Brain microvascular endothelial cell (primary cell): ENCODE measurements at regions not wholly inside any gene's neighbourhood (a gene's known extent, or its start where the extent isn't known, plus 50 kb on each side); places are given as distances from the start of the nearest gene placed in this dataset.

Source experiments
- DNase-seq: peaks from one replicate; pipeline ENCODE4 v3.0.0-alpha.2; 2020
- H3K27ac ChIP-seq: fragments of 250-450 bp; sonication (Bioruptor Pico); 2 replicates; pipeline ENCODE4 v1.5.1; 2020; ENCODE audit warnings: mild to moderate bottlenecking, moderate library complexity
- H3K27me3 ChIP-seq: fragments of 250-450 bp; sonication (Bioruptor Pico); replicated peaks from 2 replicates; pipeline ENCODE4 v1.5.1; 2020; ENCODE audit warnings: mild to moderate bottlenecking
- H3K36me3 ChIP-seq: fragments of 250-450 bp; sonication (Bioruptor Pico); replicated peaks from 2 replicates; pipeline ENCODE4 v1.5.1; 2020; ENCODE audit warnings: mild to moderate bottlenecking
- H3K4me3 ChIP-seq: 2 replicates; pipeline ENCODE4 v1.5.1; 2011; ENCODE audit warnings: low read depth, mild to moderate bottlenecking, control low read depth, low read length, moderate library complexity
- CTCF ChIP-seq: IDR thresholded peaks from 2 replicates; pipeline ENCODE4 v1.5.1; 2011; ENCODE audit warnings: low read depth, mild to moderate bottlenecking, moderate library complexity, low read length, control low read depth, inconsistent platforms; ENCODE audit errors: missing control alignments
- in situ Hi-C: cut with HindIII; loops from 2 replicates; pipeline ENCODE4 v1.10.0; 2017; ENCODE audit warnings: low sequenced_read_pairs, low pct_ligation_motif_present

DNA sequence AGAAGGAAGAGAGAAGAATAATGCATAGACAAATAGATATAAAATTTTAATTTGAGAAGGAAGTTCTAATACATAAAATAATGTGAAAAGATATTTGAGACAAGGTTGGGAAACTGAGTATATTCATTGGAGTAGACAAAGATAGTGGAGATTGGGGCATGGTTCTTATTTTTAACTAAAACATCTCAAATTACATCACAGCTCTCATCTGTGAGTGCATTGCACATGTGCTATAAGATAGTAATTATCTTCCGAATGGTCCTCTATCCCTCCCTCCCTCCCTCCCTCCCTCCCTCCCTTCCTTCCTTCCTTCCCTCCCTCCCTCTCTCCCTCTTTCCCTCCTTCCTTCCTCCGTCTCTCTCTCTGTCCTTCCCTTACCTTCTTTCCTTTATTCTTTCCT, 1104.0 kb upstream of the FLRT2 start:
- no peak for TF ChIP-seq CTCF
- Histone ChIP-seq H3K4me3 (no peak overlapping the region), H3K36me3 (no peaks in the 10 kb centered on the region), H3K27me3 (no peaks in the 10 kb centered on the region), H3K27ac (no peak overlapping the region)
- in situ Hi-C loops: no loop called here
- DNase-seq: no peak

DNA sequence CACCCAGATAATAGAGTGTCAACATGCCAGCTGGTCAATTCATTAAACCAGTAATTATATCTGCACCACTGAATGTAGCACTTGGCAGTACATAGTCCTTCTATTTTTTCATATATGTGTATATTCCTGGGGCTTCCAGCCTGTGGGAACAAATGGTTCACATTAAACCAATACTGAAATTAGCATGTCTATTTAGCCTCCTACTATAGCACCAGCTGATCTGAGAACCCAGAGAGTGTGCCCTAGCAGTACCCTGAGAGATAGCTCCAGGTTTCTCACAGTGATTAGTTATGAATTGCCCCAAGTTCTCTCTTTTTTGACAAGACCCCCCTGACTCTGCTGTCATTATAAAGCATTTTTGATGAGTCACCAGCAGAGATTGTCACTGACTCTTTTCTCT, 1097.3 kb upstream of the FLRT2 start:
- no peak for TF ChIP-seq CTCF
- no peak for DNase-seq
- Histone ChIP-seq H3K36me3 (no peaks in the 10 kb centered on the region), H3K27ac (no peak overlapping the region), H3K4me3 (no peak overlapping the region), H3K27me3 (no peaks in the 10 kb centered on the region)
- in situ Hi-C loops: no loop called here

- in situ Hi-C loops: no loop called here
- H3K36me3 ChIP-seq: no peaks in the 10 kb centered on the region
- DNase-seq: no peak
Measured at GRCh38 chr14:84433961-84434360, 1096.0 kb upstream of the FLRT2 start.

GRCh38 chr14:84435820-84436324, 1094.1 kb upstream of the FLRT2 start:
- Histone ChIP-seq H3K36me3 (no peaks in the 10 kb centered on the region), H3K4me3 (no peak overlapping the region), H3K27ac (no peak overlapping the region), H3K27me3 (no peaks in the 10 kb centered on the region)
- in situ Hi-C loops: no loop called here
- no peak for TF ChIP-seq CTCF
- DNase-seq: no peak

More at GRCh38 chr14:84433961-84434360, 1096.0 kb upstream of the FLRT2 start:
- TF ChIP-seq CTCF: no peak
- Histone ChIP-seq H3K27me3 (no peaks in the 10 kb centered on the region), H3K4me3 (no peak overlapping the region), H3K27ac (no peak overlapping the region)

DNA sequence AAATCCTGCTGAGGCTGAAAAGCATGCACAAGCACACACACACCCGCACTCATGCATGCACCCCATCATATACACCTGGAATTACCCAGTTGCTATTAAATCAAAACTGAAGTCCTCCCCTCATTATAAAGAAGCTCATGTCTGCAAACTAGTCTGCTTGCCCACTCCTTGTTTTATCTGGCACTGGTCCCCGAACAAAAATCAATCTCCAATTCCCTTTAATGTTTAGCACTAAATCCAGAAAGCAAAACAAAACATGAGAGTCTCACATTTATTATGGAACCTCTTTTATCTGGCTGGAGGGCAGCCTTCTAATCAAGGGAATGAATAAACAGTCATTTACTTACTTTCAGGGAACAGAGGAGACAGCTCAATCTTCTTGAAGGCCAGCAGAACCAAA, 1093.4 kb upstream of the FLRT2 start:
- in situ Hi-C loops: no loop called here
- DNase-seq: no peak
- Histone ChIP-seq H3K27ac (no peak overlapping the region), H3K4me3 (no peak overlapping the region), H3K27me3 (no peaks in the 10 kb centered on the region), H3K36me3 (no peaks in the 10 kb centered on the region)
- TF ChIP-seq CTCF: no peak

DNA sequence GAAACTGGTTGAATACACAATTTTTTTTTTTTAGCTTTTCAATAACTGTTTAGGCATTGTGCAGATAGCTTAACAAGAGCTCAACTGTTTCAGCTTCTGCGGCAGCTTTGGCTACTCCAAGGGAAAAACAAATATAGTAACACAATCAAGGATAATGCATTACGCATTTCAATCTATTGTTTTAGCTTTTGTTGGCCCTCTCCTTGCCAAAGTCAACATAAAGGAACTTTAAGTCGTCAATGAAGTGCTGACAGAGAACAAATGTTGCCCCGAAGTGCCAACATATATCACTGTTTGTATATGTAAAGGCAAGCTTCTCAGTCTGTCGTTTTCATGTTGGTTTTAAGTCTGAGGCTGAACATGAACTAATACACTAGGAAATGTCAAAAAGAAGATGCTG, 1087.4 kb upstream of the FLRT2 start:
- no peaks in the 10 kb centered on the region for H3K36me3 ChIP-seq
- in situ Hi-C loops: no loop called here
- no peak for DNase-seq
- no peak overlapping the region for H3K27ac ChIP-seq
- no peak overlapping the region for H3K4me3 ChIP-seq
- no peak for TF ChIP-seq CTCF
- H3K27me3 ChIP-seq: no peaks in the 10 kb centered on the region
